ENCODE measurements at regions not wholly inside any gene's neighbourhood (a gene's known extent, or its start where the extent isn't known, plus 50 kb on each side); places are given as distances from the start of the nearest gene placed in this dataset.

DNA sequence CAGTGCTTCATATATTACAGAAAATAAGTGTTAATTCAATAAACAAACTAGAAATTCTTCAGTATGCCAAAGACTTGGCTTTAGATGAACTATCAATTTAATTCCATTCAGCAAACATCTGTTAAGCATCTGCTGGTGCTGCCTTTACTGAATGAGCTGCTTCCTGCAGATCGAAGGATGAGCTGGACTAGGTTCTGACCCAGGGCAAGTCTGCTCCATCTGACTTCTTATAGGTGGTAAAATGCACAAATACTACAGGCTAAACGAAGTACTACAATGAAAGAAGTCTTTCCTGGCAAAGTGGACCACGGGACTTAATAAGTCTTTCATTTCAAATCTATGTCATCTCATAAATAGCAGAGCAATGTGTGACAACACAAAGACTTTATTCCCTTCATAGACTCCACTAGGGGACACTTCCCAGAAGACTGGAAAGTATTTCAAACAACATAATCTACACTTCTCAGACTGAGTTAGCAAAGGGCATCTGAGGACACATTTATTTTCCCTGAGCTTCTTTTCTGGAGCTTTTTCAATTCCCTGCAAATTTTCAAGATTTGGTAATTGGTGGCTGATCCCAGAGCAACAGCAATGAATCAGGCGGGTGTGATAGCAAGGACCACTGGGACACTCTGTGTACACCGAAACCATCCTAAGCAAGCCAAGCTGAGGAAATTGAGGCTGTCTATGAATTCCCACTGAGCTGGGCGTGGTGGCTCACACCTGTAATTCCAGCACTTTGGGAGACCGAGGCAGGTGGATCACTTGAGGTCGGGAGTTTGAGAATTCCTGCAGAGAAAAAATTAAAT lies 108.9 kb upstream of the FRMD4A start:
- no peak for DNase-seq (ENCODE audit: extremely low spot score)
- TF ChIP-seq EP300 (IDR thresholded peaks at IDR 0.05) = no peak
- TF ChIP-seq POLR2AphosphoS5 (IDR thresholded peaks at IDR 0.05) = no peak
- TF ChIP-seq, protein P1, sequence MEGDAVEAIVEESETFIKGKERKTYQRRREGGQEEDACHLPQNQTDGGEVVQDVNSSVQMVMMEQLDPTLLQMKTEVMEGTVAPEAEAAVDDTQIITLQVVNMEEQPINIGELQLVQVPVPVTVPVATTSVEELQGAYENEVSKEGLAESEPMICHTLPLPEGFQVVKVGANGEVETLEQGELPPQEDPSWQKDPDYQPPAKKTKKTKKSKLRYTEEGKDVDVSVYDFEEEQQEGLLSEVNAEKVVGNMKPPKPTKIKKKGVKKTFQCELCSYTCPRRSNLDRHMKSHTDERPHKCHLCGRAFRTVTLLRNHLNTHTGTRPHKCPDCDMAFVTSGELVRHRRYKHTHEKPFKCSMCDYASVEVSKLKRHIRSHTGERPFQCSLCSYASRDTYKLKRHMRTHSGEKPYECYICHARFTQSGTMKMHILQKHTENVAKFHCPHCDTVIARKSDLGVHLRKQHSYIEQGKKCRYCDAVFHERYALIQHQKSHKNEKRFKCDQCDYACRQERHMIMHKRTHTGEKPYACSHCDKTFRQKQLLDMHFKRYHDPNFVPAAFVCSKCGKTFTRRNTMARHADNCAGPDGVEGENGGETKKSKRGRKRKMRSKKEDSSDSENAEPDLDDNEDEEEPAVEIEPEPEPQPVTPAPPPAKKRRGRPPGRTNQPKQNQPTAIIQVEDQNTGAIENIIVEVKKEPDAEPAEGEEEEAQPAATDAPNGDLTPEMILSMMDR (IDR thresholded peaks at IDR 0.05) = no peak
- TF ChIP-seq POLR2A (IDR thresholded peaks at IDR 0.05; ENCODE audit: low read depth) = no peak
- no peaks in the 10 kb centered on the region for H3K36me3 ChIP-seq
- no peak overlapping the region for H3K4me3 ChIP-seq
- peaks cover 0 to 8% (median 6%) of the 10 kb centered on the region in 4 donors for H3K4me1 ChIP-seq
- no peaks in the 10 kb centered on the region for H3K9me3 ChIP-seq
- H3K27me3 ChIP-seq = no peaks in the 10 kb centered on the region
- intact Hi-C loops (cut with DNase I) = no loop called here
- H3K27ac ChIP-seq (replicated peaks in 1 of 4) = peak overlapping the region in 1 of 4 donors; percentile 35
- WGBS = 68% methylated on average over 8 of the region's 8 CpGs

DNA sequence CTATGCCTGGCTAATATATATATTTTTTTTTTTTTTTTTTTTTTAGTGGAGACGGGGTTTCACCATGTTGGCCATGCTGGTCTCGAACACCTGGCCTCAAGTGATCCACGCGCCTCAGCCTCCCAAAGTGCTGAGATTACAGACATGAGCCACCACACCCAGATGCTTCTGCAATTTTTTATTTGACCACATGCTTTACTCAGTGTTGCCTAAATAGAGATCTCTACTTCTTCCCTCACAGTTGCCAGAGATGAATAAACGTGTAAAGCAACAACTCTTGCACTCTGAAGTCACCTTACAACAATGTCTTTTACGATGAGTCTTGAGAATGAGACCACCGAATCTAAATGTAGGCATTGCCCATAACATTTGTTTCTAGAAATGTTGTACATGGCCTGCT lies 107.9 kb upstream of the FRMD4A start:
- Histone ChIP-seq H3K27ac (replicated peaks in 1 of 4) (no peak overlapping the region), H3K9me3 (no peaks in the 10 kb centered on the region), H3K4me3 (no peak overlapping the region), H3K27me3 (no peaks in the 10 kb centered on the region), H3K4me1 (peaks cover 0 to 8% (median 6%) of the 10 kb centered on the region in 4 donors), H3K36me3 (no peaks in the 10 kb centered on the region)
- TF ChIP-seq EP300 (IDR thresholded peaks at IDR 0.05) = no peak
- TF ChIP-seq, protein P1 (IDR thresholded peaks at IDR 0.05) = no peak
- no peak for TF ChIP-seq POLR2A (IDR thresholded peaks at IDR 0.05; ENCODE audit: low read depth)
- TF ChIP-seq POLR2AphosphoS5 (IDR thresholded peaks at IDR 0.05) = no peak
- DNase-seq (ENCODE audit: extremely low spot score) = no peak
- intact Hi-C loops (cut with DNase I) = no loop called here
- WGBS = 80% methylated on average over 7 of the region's 7 CpGs

DNA sequence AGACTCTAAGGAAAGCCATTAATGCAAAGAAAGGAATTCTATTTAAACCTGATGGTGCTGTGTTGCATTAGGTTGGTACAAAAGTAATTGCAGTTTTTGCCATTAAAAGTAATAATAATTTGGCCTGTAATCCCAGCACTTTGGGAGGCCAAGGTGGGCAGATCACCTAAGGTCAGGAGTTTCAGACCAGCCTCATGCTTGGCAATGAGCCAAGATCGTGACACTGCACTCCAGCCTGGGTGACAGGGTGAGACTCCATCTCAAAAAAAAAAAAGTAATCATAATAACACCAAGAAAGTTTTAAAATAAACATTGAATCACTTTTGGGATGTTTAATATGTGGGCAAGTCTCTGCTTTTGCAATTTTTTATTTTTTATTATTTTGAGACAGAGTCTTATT lies 107.3 kb upstream of the FRMD4A start:
- no peak for DNase-seq (ENCODE audit: extremely low spot score)
- intact Hi-C loops (cut with DNase I) = no loop called here
- 4% methylated on average over 1 of the region's 1 CpG for WGBS
- Histone ChIP-seq H3K36me3 (no peaks in the 10 kb centered on the region), H3K27ac (replicated peaks in 1 of 4) (no peak overlapping the region), H3K27me3 (no peaks in the 10 kb centered on the region), H3K4me1 (peaks cover 0 to 8% (median 6%) of the 10 kb centered on the region in 4 donors), H3K9me3 (no peaks in the 10 kb centered on the region), H3K4me3 (no peak overlapping the region)
- TF ChIP-seq POLR2A (IDR thresholded peaks at IDR 0.05; ENCODE audit: low read depth) = no peak

DNA sequence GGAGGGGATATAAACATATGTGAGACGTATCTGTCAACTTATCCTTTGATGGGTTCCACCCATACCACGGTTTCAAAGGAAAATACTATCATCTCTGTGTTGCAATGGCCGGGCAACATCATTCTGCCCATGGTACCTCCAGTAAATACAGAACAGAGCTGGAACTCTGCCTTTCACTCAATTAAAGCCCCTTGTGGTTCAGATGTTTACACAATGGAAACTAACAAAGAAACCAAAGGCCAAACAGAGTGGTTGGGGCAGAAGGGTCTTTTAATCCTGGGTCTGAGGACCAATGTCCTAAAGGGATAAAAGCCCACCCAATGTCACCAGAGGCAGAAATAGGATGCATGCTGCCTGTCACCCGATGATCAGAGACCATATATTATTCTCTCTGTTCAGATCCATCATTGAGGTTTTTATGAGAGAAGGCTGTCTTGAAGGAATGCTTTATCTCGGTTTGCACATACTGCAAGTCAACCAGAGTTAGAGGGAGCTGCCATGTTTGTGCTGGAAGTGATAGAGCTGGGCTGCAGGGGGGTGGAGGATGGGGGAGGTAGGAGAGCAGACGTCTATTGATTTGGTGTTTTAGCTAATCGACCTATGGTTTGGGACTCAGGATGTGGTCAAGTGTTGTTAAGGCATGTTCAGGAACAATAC lies 105.4 kb upstream of the FRMD4A start:
- WGBS = 84% methylated on average over 7 of the region's 7 CpGs
- intact Hi-C loops (cut with DNase I) = no loop called here

DNA sequence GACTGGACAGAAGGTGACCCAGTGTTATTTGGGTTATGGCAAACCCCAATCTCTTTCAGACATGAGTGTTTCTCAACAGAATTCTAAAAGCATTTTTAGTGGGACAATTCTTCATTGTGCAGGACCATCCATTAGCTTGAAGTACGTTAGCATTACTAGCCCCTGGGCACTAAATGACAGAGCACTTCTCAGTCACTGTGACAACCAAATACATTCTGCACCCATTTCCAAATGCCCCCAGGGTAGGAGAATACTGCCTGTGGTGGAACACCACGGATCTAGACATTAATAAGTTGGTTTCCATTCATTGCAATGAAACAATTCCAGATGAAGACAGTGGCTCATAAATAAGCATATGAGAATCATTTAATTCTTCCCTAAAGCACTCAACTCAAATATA lies 102.4 kb upstream of the FRMD4A start:
- H3K9me3 ChIP-seq = no peaks in the 10 kb centered on the region
- no peaks in the 10 kb centered on the region for H3K36me3 ChIP-seq
- TF ChIP-seq POLR2AphosphoS5 (IDR thresholded peaks at IDR 0.05) = no peak
- TF ChIP-seq POLR2A (IDR thresholded peaks at IDR 0.05; ENCODE audit: low read depth) = no peak
- TF ChIP-seq EP300 (IDR thresholded peaks at IDR 0.05) = no peak
- TF ChIP-seq, protein P1 (IDR thresholded peaks at IDR 0.05) = no peak
- H3K4me3 ChIP-seq = no peak overlapping the region
- WGBS = 87% methylated on average over 2 of the region's 2 CpGs
- no peaks in the 10 kb centered on the region for H3K27me3 ChIP-seq
- intact Hi-C loops (cut with DNase I) = no loop called here
- no peak for DNase-seq (ENCODE audit: extremely low spot score)
- no peaks in the 10 kb centered on the region for H3K4me1 ChIP-seq
- H3K27ac ChIP-seq (replicated peaks in 1 of 4) = no peak overlapping the region

More for the DNA sequence above, 105.4 kb upstream of the FRMD4A start:
- no peak for DNase-seq (ENCODE audit: extremely low spot score)
- Histone ChIP-seq H3K27ac (replicated peaks in 1 of 4) (no peak overlapping the region), H3K36me3 (no peaks in the 10 kb centered on the region), H3K4me3 (no peak overlapping the region), H3K9me3 (no peaks in the 10 kb centered on the region), H3K27me3 (no peaks in the 10 kb centered on the region), H3K4me1 (peaks cover 0 to 8% (median 6%) of the 10 kb centered on the region in 4 donors)
- TF ChIP-seq, protein P1 (IDR thresholded peaks at IDR 0.05) = no peak
- no peak for TF ChIP-seq POLR2AphosphoS5 (IDR thresholded peaks at IDR 0.05)
- no peak for TF ChIP-seq EP300 (IDR thresholded peaks at IDR 0.05)

Measured in esophagus muscularis mucosa (tissue), 4 donors.